Nephron progenitor cell (in vitro differentiated cells): ENCODE measurements at regions not wholly inside any gene's neighbourhood (a gene's known extent, or its start where the extent isn't known, plus 50 kb on each side); places are given as distances from the start of the nearest gene placed in this dataset.

Experiments used
- DNase-seq: peaks from one replicate; pipeline ENCODE4 v3.0.0; 2021
- H3K27ac Mint-ChIP-seq: 2 replicates; pipeline ENCODE4 v1.8.0; 2021; ENCODE audit warnings: mild to moderate bottlenecking, moderate library complexity, mixed read lengths
- H3K27me3 Mint-ChIP-seq: 2 replicates; pipeline ENCODE4 v1.8.0; 2021; ENCODE audit warnings: mild to moderate bottlenecking, low read depth, mixed read lengths; ENCODE audit not compliant: poor library complexity
- H3K36me3 Mint-ChIP-seq: 2 replicates; pipeline ENCODE4 v1.8.0; 2021; ENCODE audit warnings: low read depth, mixed read lengths
- H3K4me1 Mint-ChIP-seq: 2 replicates; pipeline ENCODE4 v1.8.0; 2021; ENCODE audit warnings: mixed read lengths
- H3K4me3 Mint-ChIP-seq: 2 replicates; pipeline ENCODE4 v1.8.0; 2021; ENCODE audit warnings: mild to moderate bottlenecking, moderate library complexity, mixed read lengths
- H3K9me3 Mint-ChIP-seq: 2 replicates; pipeline ENCODE4 v1.8.0; 2021; ENCODE audit warnings: mild to moderate bottlenecking, moderate library complexity, mixed read lengths
- CTCF ChIP-seq: fragments of 200-600 bp; sonication (generic); IDR thresholded peaks from 2 replicates; pipeline ENCODE4 v1.5.0; 2021; ENCODE audit warnings: antibody characterized with exemption

DNA sequence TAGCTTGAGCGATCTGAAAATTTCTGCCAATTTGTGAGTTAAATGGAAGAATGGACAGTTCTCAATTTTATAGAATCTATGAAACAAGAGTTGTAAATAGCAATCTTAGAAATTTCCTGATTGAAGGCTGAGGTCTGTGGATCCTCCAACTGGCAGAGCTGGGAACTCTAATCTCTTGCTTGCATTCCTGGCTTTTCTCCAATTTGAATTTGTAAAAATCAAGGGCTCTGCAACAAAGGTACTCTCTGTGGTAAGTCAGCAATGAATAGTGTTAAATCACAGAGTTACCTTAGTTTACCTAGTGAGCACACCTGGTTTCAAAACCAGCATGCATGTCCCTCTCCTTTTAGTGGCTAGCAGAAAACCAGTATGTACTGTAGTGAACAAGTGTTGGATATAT, 1070.5 kb downstream of the TDRD15 start:
- no peaks in the 10 kb centered on the region for H3K4me1 Mint-ChIP-seq
- peaks cover 3% of the 10 kb centered on the region for H3K27me3 Mint-ChIP-seq
- DNase-seq, result no peak
- H3K4me3 Mint-ChIP-seq, result no peak overlapping the region
- no peaks in the 10 kb centered on the region for H3K9me3 Mint-ChIP-seq
- H3K36me3 Mint-ChIP-seq, result no peaks in the 10 kb centered on the region
- no peak for TF ChIP-seq CTCF
- no peak overlapping the region for H3K27ac Mint-ChIP-seq

GRCh38 chr2:22196806-22197205, 1073.0 kb downstream of the TDRD15 start:
- Mint-ChIP-seq H3K4me3 (no peak overlapping the region), H3K4me1 (no peaks in the 10 kb centered on the region), H3K9me3 (no peaks in the 10 kb centered on the region), H3K27ac (no peak overlapping the region), H3K27me3 (peaks cover 3% of the 10 kb centered on the region), H3K36me3 (no peaks in the 10 kb centered on the region)
- no peak for TF ChIP-seq CTCF
- DNase-seq, result no peak

- TF ChIP-seq CTCF, result no peak
- Mint-ChIP-seq H3K4me1 (no peaks in the 10 kb centered on the region), H3K4me3 (no peak overlapping the region), H3K27me3 (no peaks in the 10 kb centered on the region), H3K27ac (no peak overlapping the region), H3K9me3 (no peaks in the 10 kb centered on the region), H3K36me3 (no peaks in the 10 kb centered on the region)
- no peak for DNase-seq
These were observed 1074.9 kb downstream of the TDRD15 start for GRCh38 chr2:22198381-22199283.

DNA sequence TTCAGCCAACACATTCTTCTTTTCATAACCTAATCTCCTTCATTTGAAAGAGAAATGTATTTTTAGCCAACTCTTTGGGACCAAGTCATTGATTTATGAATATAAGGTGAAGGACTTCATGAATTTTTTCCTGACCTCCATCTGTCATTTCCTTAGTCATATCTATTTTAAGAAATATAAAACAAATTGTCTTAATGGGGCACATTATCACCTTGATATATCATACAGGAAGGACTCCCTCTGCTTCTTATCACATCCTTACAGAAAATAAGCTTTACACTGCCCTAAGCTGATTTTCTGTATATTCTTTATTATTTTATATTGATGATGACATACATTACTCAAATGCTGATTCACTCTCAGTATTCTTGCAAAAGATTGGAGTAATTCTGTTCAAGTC, 1076.2 kb downstream of the TDRD15 start:
- Mint-ChIP-seq H3K27ac (no peak overlapping the region), H3K36me3 (no peaks in the 10 kb centered on the region), H3K27me3 (no peaks in the 10 kb centered on the region), H3K4me3 (no peak overlapping the region), H3K4me1 (no peaks in the 10 kb centered on the region), H3K9me3 (peaks cover 5% of the 10 kb centered on the region)
- no peak for DNase-seq
- no peak for TF ChIP-seq CTCF

GRCh38 chr2:22209545-22209944, 1085.8 kb downstream of the TDRD15 start:
- Mint-ChIP-seq H3K4me1 (no peaks in the 10 kb centered on the region), H3K36me3 (no peaks in the 10 kb centered on the region), H3K27me3 (peaks cover 2% of the 10 kb centered on the region), H3K27ac (no peak overlapping the region), H3K4me3 (no peak overlapping the region), H3K9me3 (no peaks in the 10 kb centered on the region)
- no peak for TF ChIP-seq CTCF
- DNase-seq, result no peak

GRCh38 chr2:22213237-22213636, 1089.5 kb downstream of the TDRD15 start:
- peaks cover 2% of the 10 kb centered on the region for H3K27me3 Mint-ChIP-seq

More at GRCh38 chr2:22213237-22213636, 1089.5 kb downstream of the TDRD15 start:
- TF ChIP-seq CTCF, result no peak
- Mint-ChIP-seq H3K36me3 (no peaks in the 10 kb centered on the region), H3K4me1 (peaks cover 12% of the 10 kb centered on the region), H3K27ac (no peak overlapping the region), H3K9me3 (no peaks in the 10 kb centered on the region), H3K4me3 (no peak overlapping the region)
- DNase-seq, result no peak
